IMR-90 (cell line): ENCODE measurements at regions not wholly inside any gene's neighbourhood (a gene's known extent, or its start where the extent isn't known, plus 50 kb on each side); places are given as distances from the start of the nearest gene placed in this dataset.

ENCODE experiments used
- ATAC-seq: fragments of 200-7000 bp; cut with Tn5 transposase; 2 replicates; pipeline ENCODE4 v1.9.1; 2020; ENCODE audit warnings: low read depth, mild to moderate bottlenecking, moderate library complexity
- BruUV-seq: library from RNA; stranded (reverse); fragments of 400-500 nt; replicated peaks from 2 replicates; lab custom pipeline; 2021; lab: Mats Ljungman, UMichigan
- CTCF ChIA-PET: fragments of 300-600 bp; formaldehyde crosslinking; extraction: SDS; loops from one replicate; lab custom pipeline; 2021; ENCODE audit warnings: antibody characterized with exemption; lab: Yijun Ruan, JAX
- POLR2A ChIA-PET: fragments of 300-600 bp; sonication (Branson Sonifier 250); formaldehyde crosslinking; loops from one replicate; lab custom pipeline; 2022; ENCODE audit warnings: antibody characterized with exemption; ENCODE audit not compliant: unreplicated experiment; lab: Charles Lee
- DNase-seq: peaks from one replicate; pipeline ENCODE4 v3.0.0; 2013
- H2AFZ ChIP-seq: replicated peaks from 2 replicates; pipeline ENCODE3; 2013; ENCODE audit warnings: low read length, mild to moderate bottlenecking; ENCODE audit not compliant: poor library complexity
- H2AK5ac ChIP-seq: 2 replicates; pipeline ENCODE4 v1.6.1; 2013; ENCODE audit warnings: low read depth, low read length, inconsistent platforms
- H2AK9ac ChIP-seq: replicated peaks from 2 replicates; pipeline ENCODE3; 2013; ENCODE audit warnings: mild to moderate bottlenecking, low read depth, low read length, moderate library complexity; ENCODE audit not compliant: poor library complexity
- H2BK120ac ChIP-seq: 2 replicates; pipeline ENCODE4 v1.6.1; 2013; ENCODE audit warnings: low read depth, low read length, inconsistent platforms
- H2BK15ac ChIP-seq: 3 replicates; pipeline ENCODE4 v1.6.1; 2013; ENCODE audit warnings: low read depth, low read length, inconsistent platforms
- H2BK20ac ChIP-seq: 2 replicates; pipeline ENCODE4 v1.6.1; 2013; ENCODE audit warnings: low read depth, mild to moderate bottlenecking, inconsistent platforms, low read length, moderate library complexity
- H2BK5ac ChIP-seq: 2 replicates; pipeline ENCODE4 v1.6.1; 2013; ENCODE audit warnings: mild to moderate bottlenecking, low read depth, low read length, inconsistent platforms; ENCODE audit not compliant: poor library complexity, severe bottlenecking
- H3K14ac ChIP-seq: replicated peaks from 2 replicates; pipeline ENCODE4 v1.6.1; 2013; ENCODE audit warnings: low read depth, low read length, inconsistent platforms
- H3K18ac ChIP-seq: 2 replicates; pipeline ENCODE4 v1.6.1; 2013; ENCODE audit warnings: low read depth, low read length, control low read depth
- H3K23ac ChIP-seq: 2 replicates; pipeline ENCODE4 v1.6.1; 2013; ENCODE audit warnings: low read depth, low read length, inconsistent platforms
- H3K27ac ChIP-seq: 2 replicates; pipeline ENCODE4 v1.5.1; 2013; ENCODE audit warnings: mild to moderate bottlenecking, control low read depth, low read length; ENCODE audit not compliant: insufficient read depth
- H3K27me3 ChIP-seq: 2 replicates; pipeline ENCODE4 v1.6.1; 2013; ENCODE audit warnings: low read length; ENCODE audit not compliant: control insufficient read depth, insufficient read depth
- H3K36me3 ChIP-seq: 2 replicates; pipeline ENCODE4 v1.6.1; 2013; ENCODE audit warnings: low read length, mixed read lengths; ENCODE audit not compliant: control insufficient read depth, insufficient read depth
- H3K4ac ChIP-seq: 2 replicates; pipeline ENCODE4 v1.6.1; 2013; ENCODE audit warnings: low read depth, low read length, inconsistent platforms
- H3K4me1 ChIP-seq: 2 replicates; pipeline ENCODE4 v1.6.1; 2013; ENCODE audit warnings: low read length, mixed read lengths; ENCODE audit not compliant: control insufficient read depth, insufficient read depth
- H3K4me2 ChIP-seq: 2 replicates; pipeline ENCODE4 v1.6.1; 2013; ENCODE audit warnings: low read depth, mild to moderate bottlenecking, control low read depth, low read length, moderate library complexity
- H3K4me3 ChIP-seq: 2 replicates; pipeline ENCODE4 v1.5.1; 2013; ENCODE audit warnings: low read depth, mild to moderate bottlenecking, control low read depth, low read length, moderate library complexity; ENCODE audit not compliant: insufficient read depth
- H3K56ac ChIP-seq: 2 replicates; pipeline ENCODE4 v1.6.1; 2013; ENCODE audit warnings: low read length, inconsistent platforms; ENCODE audit not compliant: insufficient read depth; ENCODE audit errors: extremely low read depth
- H3K79me1 ChIP-seq, 2 experiments: 2 replicates each; pipeline ENCODE4 v1.6.1; 2013; ENCODE audit warnings: low read length in 2 of 2, inconsistent platforms in 1 of 2, low read depth in 1 of 2
- H3K9ac ChIP-seq: 2 replicates; pipeline ENCODE4 v1.6.1; 2013; ENCODE audit warnings: low read depth, low read length, control low read depth
- H3K9me1 ChIP-seq: 2 replicates; pipeline ENCODE4 v1.6.1; 2013; ENCODE audit warnings: low read length, inconsistent platforms; ENCODE audit not compliant: insufficient read depth
- H3K9me3 ChIP-seq: 2 replicates; pipeline ENCODE4 v1.6.1; 2013; ENCODE audit warnings: low read length; ENCODE audit not compliant: control insufficient read depth, insufficient read depth
- H4K20me1 ChIP-seq: 2 replicates; pipeline ENCODE4 v1.6.1; 2013; ENCODE audit warnings: low read length, inconsistent platforms; ENCODE audit not compliant: insufficient read depth
- H4K5ac ChIP-seq: 2 replicates; pipeline ENCODE4 v1.6.1; 2013; ENCODE audit warnings: mild to moderate bottlenecking, low read depth, low read length, control low read depth
- H4K8ac ChIP-seq, 2 experiments: 2 replicates each; pipeline ENCODE4 v1.6.1; 2013; ENCODE audit warnings: low read depth in 2 of 2, low read length in 2 of 2, control low read depth in 1 of 2, inconsistent platforms in 1 of 2
- H4K91ac ChIP-seq: 2 replicates; pipeline ENCODE4 v1.6.1; 2013; ENCODE audit warnings: low read depth, low read length, inconsistent platforms; ENCODE audit not compliant: insufficient read depth
- BHLHE40 ChIP-seq: fragments of 150-350 bp; IDR thresholded peaks from 2 replicates; pipeline ENCODE4 v1.6.1; 2016; ENCODE audit warnings: mild to moderate bottlenecking, low read depth, low read length
- CHD1 ChIP-seq: IDR thresholded peaks from 2 replicates; pipeline ENCODE4 v1.6.1; 2012; ENCODE audit warnings: low read depth, low read length, improper control_type of control experiment
- FOS ChIP-seq: fragments of 150-350 bp; IDR thresholded peaks from 2 replicates; pipeline ENCODE4 v1.6.1; 2016; ENCODE audit warnings: low read depth, low read length
- MAFK ChIP-seq: IDR thresholded peaks from 2 replicates; pipeline ENCODE4 v1.6.1; 2012; ENCODE audit warnings: low read depth, low read length, improper control_type of control experiment
- MXI1 ChIP-seq: IDR thresholded peaks from 2 replicates; pipeline ENCODE4 v1.6.1; 2012; ENCODE audit warnings: low read depth, mild to moderate bottlenecking, low read length, moderate library complexity, borderline replicate concordance
- NFE2L2 ChIP-seq: fragments of 150-350 bp; IDR thresholded peaks from 2 replicates; pipeline ENCODE4 v1.6.1; 2016; ENCODE audit warnings: low read depth, mild to moderate bottlenecking, low read length
- RCOR1 ChIP-seq: IDR thresholded peaks from 2 replicates; pipeline ENCODE4 v1.6.1; 2012; ENCODE audit warnings: mild to moderate bottlenecking, low read length, improper control_type of control experiment; ENCODE audit not compliant: insufficient replicate concordance
- SMC3 ChIP-seq: fragments of 150-350 bp; IDR thresholded peaks from 2 replicates; pipeline ENCODE4 v1.6.1; 2016; ENCODE audit warnings: low read depth, mild to moderate bottlenecking, antibody characterized with exemption, low read length, moderate library complexity
- WGBS, 2 experiments: methylation state at CpG; one replicate each; pipeline versions ENCODE4 v1.1.5 to v1.1.7; 2013; ENCODE audit warnings: missing lambda C conversion rate in 2 of 2; ENCODE audit not compliant: insufficient read length in 1 of 2; ENCODE audit errors: extremely low coverage in 2 of 2; 5-methylcytosine and 5-hydroxymethylcytosine counted together
- dilution Hi-C: fragments of 300-500 bp; cut with HindIII; formaldehyde crosslinking; loops from one replicate; pipeline ENCODE4 v1.14.3; 2018; ENCODE audit warnings: low sequenced_read_pairs; ENCODE audit not compliant: unreplicated experiment
- in situ Hi-C: fragments of 300-500 bp; cut with MboI; formaldehyde crosslinking; loops from 3 replicates; pipeline ENCODE4 v1.14.3; 2019; ENCODE audit warnings: low sequenced_read_pairs, inconsistent platforms, mixed read lengths
- intact Hi-C: fragments of 100-400 bp; cut with micrococcal nuclease; formaldehyde crosslinking; loops from 2 replicates; pipeline ENCODE4 v1.10.0; 2022

- dilution Hi-C loops (no loop called here), in situ Hi-C loops (no loop called here)
Observed at GRCh38 chr14:25461780-25462179, 411.8 kb upstream of the STXBP6 start.

More at GRCh38 chr14:25461780-25462179, 411.8 kb upstream of the STXBP6 start:
- no peak overlapping the region for H2BK120ac ChIP-seq
- no peaks in the 10 kb centered on the region for H3K27me3 ChIP-seq
- no peak overlapping the region for H3K23ac ChIP-seq
- H3K79me1 ChIP-seq: no peaks in the 10 kb centered on the region
- no peak for ATAC-seq
- no peak overlapping the region for H2AFZ ChIP-seq
- no peak overlapping the region for H3K18ac ChIP-seq
- no CpG with 5 or more reads among the region's 5 CpGs for WGBS, 2 experiments
- no peak overlapping the region for H3K56ac ChIP-seq
- H3K9me3 ChIP-seq: peaks cover 14% of the 10 kb centered on the region
- DNase-seq: no peak
- no peak overlapping the region for H3K27ac ChIP-seq
- TF ChIP-seq NFE2L2 (no peak), RCOR1 (no peak), SMC3 (no peak), CHD1 (no peak), FOS (no peak), MXI1 (no peak), MAFK (no peak), BHLHE40 (no peak)
- no peak overlapping the region for H2AK5ac ChIP-seq
- H3K4ac ChIP-seq: no peak overlapping the region
- no peak overlapping the region for H4K91ac ChIP-seq
- no peak overlapping the region for H3K14ac ChIP-seq
- no peak overlapping the region for H3K4me3 ChIP-seq
- no peaks in the 10 kb centered on the region for H3K36me3 ChIP-seq
- no peak overlapping the region for H3K4me2 ChIP-seq
- no TSS peak for BruUV-seq
- H2BK5ac ChIP-seq: no peak overlapping the region
- H4K20me1 ChIP-seq: no peaks in the 10 kb centered on the region
- no peak overlapping the region for H3K9ac ChIP-seq
- no peaks in the 10 kb centered on the region for H3K4me1 ChIP-seq
- ChIA-PET CTCF (no interaction called here), POLR2A (no interaction called here)
- intact Hi-C loops: loop anchor here (5.0 kb wide), 1 partner anchor 776 kb away; no protein-coding TSS in a partner anchor
- H2AK9ac ChIP-seq: no peak overlapping the region
- no peak overlapping the region for H4K5ac ChIP-seq
- H3K9me1 ChIP-seq: no peaks in the 10 kb centered on the region
- no peak overlapping the region for H2BK20ac ChIP-seq
- H4K8ac ChIP-seq: no peak overlapping the region
- H2BK15ac ChIP-seq: no peak overlapping the region
